ENCODE measurements at regions not wholly inside any gene's neighbourhood (a gene's known extent, or its start where the extent isn't known, plus 50 kb on each side); places are given as distances from the start of the nearest gene placed in this dataset.
"Not testable (repeated sequence)": the region's sequence is repeated elsewhere in the genome, so short reads cannot be mapped to it uniquely, and the experiment has no call there.

- no peak for DNase-seq
These were observed 219.8 kb upstream of the SPHKAP start for GRCh38 chr2:228401065-228401912.

- DNase-seq, result no peak
These were observed 206.3 kb upstream of the SPHKAP start for GRCh38 chr2:228387776-228388175.

GRCh38 chr2:228378696-228379425, 197.4 kb upstream of the SPHKAP start:
- DNase-seq, result no peak

GRCh38 chr2:228378233-228378632, 196.7 kb upstream of the SPHKAP start:
- DNase-seq, result no peak

GRCh38 chr2:228377533-228377932, 196.0 kb upstream of the SPHKAP start:
- no peak for DNase-seq

- no peak for DNase-seq
These were observed 193.3 kb upstream of the SPHKAP start for GRCh38 chr2:228374741-228375140.

GRCh38 chr2:228373191-228373590, 191.7 kb upstream of the SPHKAP start:
- no peak for DNase-seq

GRCh38 chr2:228372212-228372611, 190.7 kb upstream of the SPHKAP start:
- DNase-seq, result no peak

- no peak for DNase-seq
These were observed 188.0 kb upstream of the SPHKAP start for GRCh38 chr2:228369400-228370031.

GRCh38 chr2:228367356-228367755, 185.9 kb upstream of the SPHKAP start:
- no peak for DNase-seq

- no peak for DNase-seq
These were observed 178.0 kb upstream of the SPHKAP start for GRCh38 chr2:228359473-228359872.

GRCh38 chr2:228355897-228356296, 174.4 kb upstream of the SPHKAP start:
- no peak for DNase-seq

GRCh38 chr2:228352980-228353379, 171.5 kb upstream of the SPHKAP start:
- not testable (repeated sequence) for DNase-seq

- no peak for DNase-seq
These were observed 170.6 kb upstream of the SPHKAP start for GRCh38 chr2:228352048-228352447.

GRCh38 chr2:228348516-228349064, 167.1 kb upstream of the SPHKAP start:
- DNase-seq, result no peak

GRCh38 chr2:228344531-228344930, 163.0 kb upstream of the SPHKAP start:
- no peak for DNase-seq

- DNase-seq, result no peak
These were observed 158.0 kb upstream of the SPHKAP start for GRCh38 chr2:228339525-228339924.

GRCh38 chr2:228334180-228334579, 152.7 kb upstream of the SPHKAP start:
- no peak for DNase-seq

GRCh38 chr2:228329282-228329681, 147.8 kb upstream of the SPHKAP start:
- no peak for DNase-seq

- DNase-seq, result no peak
These were observed 139.5 kb upstream of the SPHKAP start for GRCh38 chr2:228321015-228321414.

- no peak for DNase-seq
These were observed 136.7 kb upstream of the SPHKAP start for GRCh38 chr2:228318218-228318617.

GRCh38 chr2:228312172-228312571, 130.7 kb upstream of the SPHKAP start:
- DNase-seq, result no peak

- DNase-seq, result no peak
These were observed 122.5 kb upstream of the SPHKAP start for GRCh38 chr2:228303960-228304359.

Measured in NCI-H146 (cell line).